Nephron (organoid): ENCODE measurements at regions not wholly inside any gene's neighbourhood (a gene's known extent, or its start where the extent isn't known, plus 50 kb on each side); places are given as distances from the start of the nearest gene placed in this dataset.

Source experiments
- H3K27ac Mint-ChIP-seq, 3 experiments: 2 replicates each; pipeline ENCODE4 v1.8.0; 2020; ENCODE audit warnings: mixed read lengths in 3 of 3, mild to moderate bottlenecking in 2 of 3, moderate library complexity in 1 of 3
- H3K27me3 Mint-ChIP-seq: 2 replicates; pipeline ENCODE4 v1.8.0; 2021; ENCODE audit warnings: low read depth, mild to moderate bottlenecking, moderate library complexity, mixed read lengths
- H3K36me3 Mint-ChIP-seq: 2 replicates; pipeline ENCODE4 v1.8.0; 2020; ENCODE audit warnings: low read depth, mixed read lengths
- H3K4me1 Mint-ChIP-seq: 2 replicates; pipeline ENCODE4 v1.8.0; 2020; ENCODE audit warnings: mixed read lengths
- H3K4me3 Mint-ChIP-seq, 3 experiments: 2 replicates each; pipeline ENCODE4 v1.8.0; 2020; ENCODE audit warnings: mild to moderate bottlenecking in 3 of 3, mixed read lengths in 3 of 3, moderate library complexity in 2 of 3
- H3K9me3 Mint-ChIP-seq: 2 replicates; pipeline ENCODE4 v1.8.0; 2020; ENCODE audit warnings: mixed read lengths
- TF ChIP-seq, protein P1 (sequence below), 3 experiments: fragments of 200-600 bp; sonication (generic); IDR thresholded peaks; one replicate each; pipeline ENCODE4 v1.5.0; 2021; ENCODE audit warnings: antibody characterized with exemption in 3 of 3; ENCODE audit not compliant: unreplicated experiment in 3 of 3

GRCh38 chr3:148246291-148246923 is 451.3 kb upstream of the AGTR1 start:
- H3K4me1 Mint-ChIP-seq: no peaks in the 10 kb centered on the region
- TF ChIP-seq, protein P1, sequence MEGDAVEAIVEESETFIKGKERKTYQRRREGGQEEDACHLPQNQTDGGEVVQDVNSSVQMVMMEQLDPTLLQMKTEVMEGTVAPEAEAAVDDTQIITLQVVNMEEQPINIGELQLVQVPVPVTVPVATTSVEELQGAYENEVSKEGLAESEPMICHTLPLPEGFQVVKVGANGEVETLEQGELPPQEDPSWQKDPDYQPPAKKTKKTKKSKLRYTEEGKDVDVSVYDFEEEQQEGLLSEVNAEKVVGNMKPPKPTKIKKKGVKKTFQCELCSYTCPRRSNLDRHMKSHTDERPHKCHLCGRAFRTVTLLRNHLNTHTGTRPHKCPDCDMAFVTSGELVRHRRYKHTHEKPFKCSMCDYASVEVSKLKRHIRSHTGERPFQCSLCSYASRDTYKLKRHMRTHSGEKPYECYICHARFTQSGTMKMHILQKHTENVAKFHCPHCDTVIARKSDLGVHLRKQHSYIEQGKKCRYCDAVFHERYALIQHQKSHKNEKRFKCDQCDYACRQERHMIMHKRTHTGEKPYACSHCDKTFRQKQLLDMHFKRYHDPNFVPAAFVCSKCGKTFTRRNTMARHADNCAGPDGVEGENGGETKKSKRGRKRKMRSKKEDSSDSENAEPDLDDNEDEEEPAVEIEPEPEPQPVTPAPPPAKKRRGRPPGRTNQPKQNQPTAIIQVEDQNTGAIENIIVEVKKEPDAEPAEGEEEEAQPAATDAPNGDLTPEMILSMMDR (IDR thresholded peaks at IDR 0.05; ENCODE audit: unreplicated experiment in 3 of 3): no peak
- H3K36me3 Mint-ChIP-seq: no peaks in the 10 kb centered on the region
- H3K4me3 Mint-ChIP-seq: no peak overlapping the region
- H3K27ac Mint-ChIP-seq: no peak overlapping the region
- no peaks in the 10 kb centered on the region for H3K9me3 Mint-ChIP-seq
- no peaks in the 10 kb centered on the region for H3K27me3 Mint-ChIP-seq

DNA sequence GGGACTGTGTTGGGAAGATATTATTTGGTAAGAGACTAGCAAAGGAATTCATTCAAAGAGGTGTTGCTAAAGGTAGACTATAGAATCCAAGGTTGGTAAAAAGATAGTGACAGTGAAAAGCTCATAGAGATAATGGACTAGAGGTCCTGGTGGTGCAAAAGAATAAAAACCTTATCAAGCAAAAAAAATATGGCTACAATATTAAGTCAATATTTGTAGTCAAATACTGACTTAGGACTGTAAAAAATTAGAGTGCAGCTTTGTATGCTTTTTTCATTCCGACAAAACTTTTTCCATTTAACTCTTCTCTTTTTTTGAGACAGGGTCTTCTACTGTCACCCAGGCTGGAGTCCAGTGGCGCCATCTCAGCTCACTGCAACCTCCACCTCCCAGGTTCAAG is 444.0 kb upstream of the AGTR1 start:
- Mint-ChIP-seq H3K36me3 (no peaks in the 10 kb centered on the region), H3K4me3 (no peak overlapping the region), H3K27ac (no peak overlapping the region), H3K27me3 (no peaks in the 10 kb centered on the region), H3K9me3 (peaks cover 6% of the 10 kb centered on the region), H3K4me1 (no peaks in the 10 kb centered on the region)
- TF ChIP-seq, protein P1 (IDR thresholded peaks at IDR 0.05; ENCODE audit: unreplicated experiment in 3 of 3): no peak

DNA sequence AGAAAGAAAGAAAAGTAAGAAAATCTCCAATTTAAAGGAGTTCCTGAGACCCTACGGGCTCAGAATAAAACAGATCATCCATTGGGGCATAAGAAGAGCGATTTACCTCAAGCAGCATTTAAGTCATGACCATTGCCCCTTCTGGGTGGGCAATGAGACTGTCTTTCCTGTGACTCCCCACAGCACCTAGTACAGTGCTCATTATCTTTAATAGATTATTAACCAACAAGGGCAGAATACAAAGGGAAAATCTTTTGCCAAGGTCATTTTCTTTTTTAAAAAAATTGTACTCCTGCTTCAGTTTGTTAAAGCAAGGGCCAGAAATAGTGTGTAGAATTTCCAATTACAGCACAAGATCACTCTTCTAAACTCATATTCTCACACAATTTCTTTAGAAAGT is 443.3 kb upstream of the AGTR1 start:
- Mint-ChIP-seq H3K9me3 (peaks cover 6% of the 10 kb centered on the region), H3K4me1 (no peaks in the 10 kb centered on the region), H3K27ac (no peak overlapping the region), H3K36me3 (no peaks in the 10 kb centered on the region), H3K4me3 (no peak overlapping the region), H3K27me3 (no peaks in the 10 kb centered on the region)
- TF ChIP-seq, protein P1 (IDR thresholded peaks at IDR 0.05; ENCODE audit: unreplicated experiment in 3 of 3): no peak

DNA sequence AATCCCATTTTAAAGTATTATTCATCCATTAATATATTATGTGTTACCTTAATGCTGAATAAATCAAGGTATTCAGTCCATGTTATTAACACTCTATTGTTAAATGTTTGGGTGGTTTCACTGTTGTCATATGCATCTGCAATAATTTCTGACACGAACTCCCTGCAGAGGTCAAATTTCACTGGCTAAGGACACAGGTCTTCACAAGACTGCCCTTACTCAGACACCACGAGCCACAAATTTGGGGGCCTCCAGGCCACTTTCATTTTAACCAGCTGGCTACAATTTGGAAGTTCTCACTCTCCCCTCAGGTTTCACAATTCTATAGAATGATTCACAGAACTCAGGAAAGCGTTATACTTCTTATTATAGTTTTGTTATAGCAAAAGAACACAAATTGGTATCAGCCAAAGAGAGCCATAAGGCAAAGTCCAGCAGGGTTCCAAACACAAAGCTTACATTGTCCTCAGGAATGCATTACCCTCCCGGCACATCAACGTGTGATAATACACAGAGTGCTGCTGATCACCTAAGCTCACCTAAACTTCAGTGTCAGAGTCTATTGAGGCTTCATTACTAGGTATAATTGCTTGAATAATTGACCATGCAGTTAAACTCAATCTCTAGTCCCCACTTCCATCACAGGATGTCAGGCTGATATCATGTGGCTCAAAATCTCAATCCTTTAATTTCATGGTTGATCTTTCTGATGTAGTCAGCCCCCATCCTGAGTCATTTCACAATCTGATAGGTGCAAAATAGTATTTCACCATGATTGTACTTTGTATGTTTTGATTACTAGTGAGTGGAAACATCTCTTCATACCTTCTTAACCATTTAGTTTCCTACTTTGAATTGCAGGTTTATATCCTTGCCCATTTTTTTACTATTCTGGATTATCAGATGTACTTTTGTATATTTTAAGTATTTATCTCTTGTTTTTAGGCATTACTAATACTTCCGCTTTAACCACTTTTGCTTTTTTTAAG is 441.4 kb upstream of the AGTR1 start:
- H3K4me3 Mint-ChIP-seq: no peak overlapping the region
- H3K27me3 Mint-ChIP-seq: no peaks in the 10 kb centered on the region
- peaks cover 6% of the 10 kb centered on the region for H3K9me3 Mint-ChIP-seq
- TF ChIP-seq, protein P1 (IDR thresholded peaks at IDR 0.05; ENCODE audit: unreplicated experiment in 3 of 3): no peak
- H3K27ac Mint-ChIP-seq: no peak overlapping the region
- H3K4me1 Mint-ChIP-seq: no peaks in the 10 kb centered on the region
- H3K36me3 Mint-ChIP-seq: no peaks in the 10 kb centered on the region

DNA sequence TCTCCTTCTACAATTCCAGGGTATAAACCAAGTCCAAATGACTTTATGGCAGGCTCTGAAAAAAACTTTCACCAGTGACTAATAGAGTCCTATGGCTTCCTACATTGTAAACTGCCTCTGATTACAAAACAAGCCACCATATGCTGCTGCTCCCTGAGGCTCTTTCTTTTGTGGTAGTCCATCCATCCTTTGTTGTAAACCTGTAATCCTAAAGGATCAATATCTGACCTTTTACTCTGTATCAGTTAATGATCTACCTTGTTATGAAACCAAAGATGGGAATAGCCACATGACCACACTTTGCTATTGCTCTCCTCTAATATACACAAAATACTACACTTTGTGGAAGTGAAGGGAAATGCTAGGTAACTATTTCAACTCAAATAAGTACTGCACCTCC is 434.7 kb upstream of the AGTR1 start:
- no peaks in the 10 kb centered on the region for H3K4me1 Mint-ChIP-seq

More for the DNA sequence above, 434.7 kb upstream of the AGTR1 start:
- no peaks in the 10 kb centered on the region for H3K9me3 Mint-ChIP-seq
- H3K27me3 Mint-ChIP-seq: no peaks in the 10 kb centered on the region
- H3K4me3 Mint-ChIP-seq: no peak overlapping the region
- H3K36me3 Mint-ChIP-seq: no peaks in the 10 kb centered on the region
- no peak overlapping the region for H3K27ac Mint-ChIP-seq
- TF ChIP-seq, protein P1 (IDR thresholded peaks at IDR 0.05; ENCODE audit: unreplicated experiment in 3 of 3): no peak
